GM19240 (cell line): ENCODE measurements at regions not wholly inside any gene's neighbourhood (a gene's known extent, or its start where the extent isn't known, plus 50 kb on each side); places are given as distances from the start of the nearest gene placed in this dataset.

Experiments used
- DNase-seq: peaks from one replicate; pipeline ENCODE4 v3.0.0; 2011; ENCODE audit warnings: low spot score; ENCODE audit not compliant: insufficient read length

- no peak for DNase-seq
Measured at GRCh38 chr10:4590807-4591206, 235.2 kb upstream of the AKR1E2 start.

- DNase-seq = no peak
Measured at GRCh38 chr10:4588824-4589223, 237.2 kb upstream of the AKR1E2 start.

DNA sequence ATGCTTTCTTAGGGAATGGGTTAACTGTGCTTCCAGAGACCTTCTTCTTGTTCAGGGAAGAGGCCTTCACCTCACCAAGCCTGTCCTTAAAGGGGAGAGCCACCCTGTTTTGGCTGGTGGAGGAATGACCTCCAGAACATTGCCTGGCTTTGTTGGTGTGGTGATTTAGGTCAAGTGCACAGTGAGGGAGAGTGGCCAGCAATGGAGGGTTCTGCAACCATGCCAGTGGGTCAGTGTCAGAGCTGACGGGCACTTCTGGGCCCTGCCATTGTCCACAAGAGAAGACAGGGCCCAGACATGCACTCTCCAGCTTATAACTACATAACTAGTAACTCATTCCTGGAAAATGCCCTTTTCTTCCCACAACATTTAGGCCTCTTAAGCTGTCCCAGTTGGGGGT is 238.5 kb upstream of the AKR1E2 start:
- DNase-seq = no peak

DNA sequence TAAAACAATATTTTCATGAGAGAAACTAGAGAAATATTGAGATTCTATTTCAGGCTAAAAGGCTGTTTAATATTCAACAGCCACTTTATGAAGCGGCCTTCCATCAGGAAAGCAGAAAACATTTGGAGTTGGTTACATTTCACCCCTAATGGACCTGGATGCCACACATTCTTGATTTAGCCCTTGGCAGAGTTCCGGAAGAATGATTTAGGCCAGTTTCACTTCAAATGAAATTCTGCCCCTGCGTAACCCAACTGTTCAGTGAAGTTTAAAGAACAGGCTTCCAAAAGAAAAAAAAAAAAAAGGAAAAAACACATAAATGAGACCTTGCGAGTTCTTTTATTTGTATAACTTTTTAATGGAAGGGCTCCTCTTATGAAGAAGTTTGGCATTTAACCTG is 239.2 kb upstream of the AKR1E2 start:
- no peak for DNase-seq

- no peak for DNase-seq
Measured at GRCh38 chr10:4581929-4582328, 244.1 kb upstream of the AKR1E2 start.

GRCh38 chr10:4579844-4580243 is 246.2 kb upstream of the AKR1E2 start:
- DNase-seq = no peak

DNA sequence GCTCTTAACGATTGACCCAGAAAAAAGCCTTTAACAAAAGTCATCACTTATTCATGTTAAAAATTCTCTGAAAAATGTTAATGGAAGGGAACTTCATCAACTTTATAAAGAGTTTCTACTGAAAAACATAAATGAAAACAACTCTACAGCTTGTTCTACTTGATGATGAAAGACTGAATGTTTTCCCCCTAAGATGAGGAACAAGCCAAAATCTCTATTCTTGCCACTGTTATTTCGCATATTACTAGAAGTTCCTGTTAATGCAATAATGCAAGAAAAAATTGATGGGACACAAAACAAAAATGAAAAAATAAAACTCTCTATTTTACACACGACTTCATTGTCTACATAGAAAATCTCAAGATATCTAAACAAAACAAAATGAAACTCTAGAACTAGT is 249.8 kb upstream of the AKR1E2 start:
- DNase-seq = no peak

- no peak for DNase-seq
Measured at GRCh38 chr10:4569151-4569550, 256.9 kb upstream of the AKR1E2 start.

DNA sequence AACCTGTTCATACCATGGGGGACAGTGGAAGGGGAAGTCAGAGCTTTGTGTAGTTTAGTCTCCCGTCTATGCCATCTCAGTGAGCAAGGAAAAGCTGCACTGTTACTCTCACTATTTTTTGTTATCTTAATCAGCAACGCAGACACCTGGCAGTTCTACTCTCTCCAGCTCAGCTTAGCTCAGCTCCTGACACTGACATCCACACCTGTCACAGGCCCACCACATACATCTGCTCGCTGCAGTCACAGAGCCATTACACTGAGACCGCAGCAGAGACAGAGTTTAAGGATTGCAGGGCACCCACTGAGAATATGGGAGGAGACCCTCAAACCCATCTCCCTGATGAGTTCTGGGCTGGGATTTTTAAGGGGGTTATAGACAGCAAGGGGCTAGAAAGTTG is 257.3 kb upstream of the AKR1E2 start:
- no peak for DNase-seq

GRCh38 chr10:4568086-4568485 is 257.9 kb upstream of the AKR1E2 start:
- DNase-seq = no peak

GRCh38 chr10:4567637-4568036 is 258.4 kb upstream of the AKR1E2 start:
- DNase-seq = no peak

DNA sequence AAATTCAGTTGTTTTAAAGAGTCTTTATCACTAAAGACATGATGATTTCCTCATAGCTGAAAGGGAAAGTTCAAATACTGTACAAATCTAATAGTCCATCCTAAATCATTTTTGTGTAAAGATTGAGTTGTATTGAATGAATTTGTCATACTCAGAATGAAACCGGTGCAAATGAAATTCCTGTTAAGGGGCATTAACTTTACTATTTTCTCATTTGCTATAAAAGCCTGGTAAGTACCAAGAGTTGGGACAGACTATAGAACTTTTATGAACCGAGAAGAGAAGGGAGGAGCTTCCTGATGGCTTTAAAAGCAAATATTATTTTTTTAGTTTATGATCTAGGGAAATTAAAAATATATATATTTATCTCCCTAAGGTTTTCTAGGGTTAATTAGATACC is 260.0 kb upstream of the AKR1E2 start:
- no peak for DNase-seq

- no peak for DNase-seq
Measured at GRCh38 chr10:4561296-4561695, 264.7 kb upstream of the AKR1E2 start.

GRCh38 chr10:4557469-4557868 is 268.5 kb upstream of the AKR1E2 start:
- DNase-seq = no peak

GRCh38 chr10:4556527-4556926 is 269.5 kb upstream of the AKR1E2 start:
- no peak for DNase-seq

DNA sequence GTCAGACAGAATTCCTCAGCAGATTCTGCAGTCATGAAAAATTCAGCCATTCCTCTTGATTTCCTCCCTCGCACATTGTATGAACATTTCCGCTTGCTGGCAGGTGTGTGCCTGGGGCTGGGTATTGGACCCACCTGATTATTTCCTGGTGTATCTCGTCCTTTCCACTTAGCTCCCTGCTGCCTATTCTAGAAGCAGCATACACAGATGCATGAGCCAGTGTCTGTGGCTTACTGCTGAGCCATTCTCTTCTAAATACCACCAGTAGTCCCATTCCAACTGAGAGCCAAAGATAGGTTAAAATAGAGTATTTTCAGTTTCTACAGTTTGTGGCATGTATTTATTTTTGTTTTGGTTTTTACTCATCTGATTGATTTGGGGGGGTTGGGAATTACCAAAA is 270.1 kb upstream of the AKR1E2 start:
- no peak for DNase-seq

DNA sequence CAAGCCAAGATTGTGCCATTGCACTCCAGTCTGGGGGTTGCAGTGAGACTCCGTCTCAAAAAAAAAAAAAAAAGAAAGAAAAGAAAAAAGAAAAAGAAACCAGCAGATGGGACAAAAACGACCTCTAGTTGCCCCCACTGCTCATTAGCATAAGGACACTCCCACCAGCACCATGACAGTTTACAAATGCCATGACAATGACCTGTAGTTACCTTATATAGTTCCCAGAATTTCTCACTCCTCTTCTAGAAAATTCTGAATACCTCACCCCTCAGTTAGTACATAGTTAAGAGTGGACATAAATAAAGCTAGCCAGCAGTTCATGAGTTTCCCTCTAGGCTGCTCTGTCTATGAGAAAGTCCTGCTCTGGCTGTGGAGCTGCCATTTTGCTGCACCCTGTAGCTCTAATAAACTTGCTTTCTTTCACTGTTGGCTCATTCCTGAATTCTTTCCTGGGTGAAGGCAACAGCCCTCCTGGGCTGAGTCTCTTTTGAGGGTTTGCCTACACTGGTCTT is 276.8 kb upstream of the AKR1E2 start:
- DNase-seq = no peak

- no peak for DNase-seq
Measured at GRCh38 chr10:4546931-4547330, 279.1 kb upstream of the AKR1E2 start.

GRCh38 chr10:4546500-4546899 is 279.5 kb upstream of the AKR1E2 start:
- DNase-seq = no peak

- DNase-seq = no peak
Measured at GRCh38 chr10:4545062-4545461, 280.9 kb upstream of the AKR1E2 start.

GRCh38 chr10:4543938-4544533 is 282.0 kb upstream of the AKR1E2 start:
- DNase-seq = no peak

DNA sequence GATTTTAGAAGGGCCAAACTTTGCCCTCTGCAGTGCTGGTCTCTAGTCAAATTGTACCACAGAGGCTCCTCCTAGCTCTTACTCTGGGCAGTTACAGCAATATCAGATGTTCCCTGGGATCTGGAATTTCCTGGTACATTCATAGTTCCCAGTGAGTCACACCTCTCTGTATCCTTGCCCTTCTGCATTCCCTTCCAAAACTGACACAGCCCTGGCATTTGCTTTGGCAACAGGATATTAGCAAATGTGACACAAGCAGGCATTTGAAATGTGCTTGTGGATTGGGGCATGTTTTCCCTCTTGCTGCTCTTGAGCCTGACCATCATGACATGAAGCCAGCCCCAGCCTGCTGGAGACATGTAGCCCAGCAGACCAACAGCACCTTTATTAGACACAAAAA is 284.7 kb upstream of the AKR1E2 start:
- DNase-seq = no peak

GRCh38 chr10:4538016-4538415 is 288.0 kb upstream of the AKR1E2 start:
- DNase-seq = no peak

GRCh38 chr10:4535521-4535920 is 290.5 kb upstream of the AKR1E2 start:
- DNase-seq = no peak
